ENCODE measurements at regions not wholly inside any gene's neighbourhood (a gene's known extent, or its start where the extent isn't known, plus 50 kb on each side); places are given as distances from the start of the nearest gene placed in this dataset.

DNA sequence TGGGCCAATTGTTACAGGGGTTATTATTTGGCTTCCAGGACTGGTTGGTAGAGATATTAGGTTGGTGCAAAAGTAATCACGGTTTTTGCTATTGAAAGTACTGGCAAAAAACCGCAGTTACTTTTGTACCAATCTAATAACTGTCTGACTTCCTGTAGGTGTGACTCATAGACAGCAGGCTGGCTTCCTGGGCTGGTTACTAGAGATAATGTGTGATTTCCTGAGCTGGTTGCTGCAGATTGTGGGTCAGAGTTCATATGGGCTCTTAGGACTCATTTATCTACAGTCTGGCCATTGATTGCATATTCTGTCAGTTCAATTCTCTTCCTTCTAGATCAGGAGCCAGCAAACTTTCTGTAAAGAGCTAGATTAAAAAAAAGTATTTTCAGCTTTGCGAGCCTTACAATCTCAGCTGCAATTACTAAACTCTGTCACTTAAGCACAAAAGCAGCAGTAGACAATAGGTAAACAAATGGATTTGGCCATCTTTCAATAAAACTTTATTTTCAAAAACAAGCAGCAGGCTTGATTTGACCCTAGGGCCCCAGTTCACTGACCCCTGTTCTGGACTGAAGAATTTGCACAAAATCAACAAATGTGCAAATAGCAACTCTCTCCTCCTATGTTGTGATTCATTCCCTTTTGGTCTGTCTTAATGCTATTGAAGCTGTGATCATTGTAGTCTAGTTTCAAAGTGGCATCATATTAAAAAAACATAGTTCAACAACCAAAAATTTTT is 50.8 kb upstream of the BOD1L1 start:
- no peak overlapping the region for H3K9ac ChIP-seq
- H3K4me2 ChIP-seq (ENCODE audit: low read length) = no peak overlapping the region
- no peaks in the 10 kb centered on the region for H3K4me1 ChIP-seq
- no peak overlapping the region for H3K27ac ChIP-seq
- no peak overlapping the region for H2AFZ ChIP-seq
- no peaks in the 10 kb centered on the region for H3K9me3 ChIP-seq (ENCODE audit: control insufficient read depth, low read length)
- no peaks in the 10 kb centered on the region for H3K36me3 ChIP-seq (ENCODE audit: control insufficient read depth, insufficient read depth, low read length)
- TF ChIP-seq, protein P1, sequence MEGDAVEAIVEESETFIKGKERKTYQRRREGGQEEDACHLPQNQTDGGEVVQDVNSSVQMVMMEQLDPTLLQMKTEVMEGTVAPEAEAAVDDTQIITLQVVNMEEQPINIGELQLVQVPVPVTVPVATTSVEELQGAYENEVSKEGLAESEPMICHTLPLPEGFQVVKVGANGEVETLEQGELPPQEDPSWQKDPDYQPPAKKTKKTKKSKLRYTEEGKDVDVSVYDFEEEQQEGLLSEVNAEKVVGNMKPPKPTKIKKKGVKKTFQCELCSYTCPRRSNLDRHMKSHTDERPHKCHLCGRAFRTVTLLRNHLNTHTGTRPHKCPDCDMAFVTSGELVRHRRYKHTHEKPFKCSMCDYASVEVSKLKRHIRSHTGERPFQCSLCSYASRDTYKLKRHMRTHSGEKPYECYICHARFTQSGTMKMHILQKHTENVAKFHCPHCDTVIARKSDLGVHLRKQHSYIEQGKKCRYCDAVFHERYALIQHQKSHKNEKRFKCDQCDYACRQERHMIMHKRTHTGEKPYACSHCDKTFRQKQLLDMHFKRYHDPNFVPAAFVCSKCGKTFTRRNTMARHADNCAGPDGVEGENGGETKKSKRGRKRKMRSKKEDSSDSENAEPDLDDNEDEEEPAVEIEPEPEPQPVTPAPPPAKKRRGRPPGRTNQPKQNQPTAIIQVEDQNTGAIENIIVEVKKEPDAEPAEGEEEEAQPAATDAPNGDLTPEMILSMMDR (IDR thresholded peaks at IDR 0.05) = no peak
- no peaks in the 10 kb centered on the region for H3K79me2 ChIP-seq
- no peaks in the 10 kb centered on the region for H3K27me3 ChIP-seq (ENCODE audit: control insufficient read depth, insufficient read depth, low read length)
- H3K4me3 ChIP-seq (ENCODE audit: low read depth, low read length) = no peak overlapping the region

DNA sequence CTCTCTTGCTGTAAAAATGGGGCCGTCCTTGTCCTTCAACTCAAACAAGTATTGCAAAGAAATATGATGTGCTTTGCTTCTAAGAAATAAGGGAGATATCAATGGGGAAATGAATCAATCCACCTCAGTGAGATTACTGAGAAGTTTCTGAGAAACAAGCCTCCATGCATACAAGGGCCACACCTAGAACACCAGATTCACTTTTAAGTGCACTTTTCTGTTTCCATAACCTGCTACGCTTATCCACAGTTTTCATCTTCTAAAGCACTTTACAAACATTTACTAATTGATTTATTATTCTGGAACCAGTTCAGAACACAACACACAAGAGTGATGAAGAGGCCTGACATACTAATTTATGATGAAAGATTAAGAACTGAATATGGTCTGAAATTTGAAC is 54.0 kb upstream of the BOD1L1 start:
- Histone ChIP-seq H3K4me2 (ENCODE audit: low read length) (no peak overlapping the region), H3K9ac (no peak overlapping the region), H3K4me3 (ENCODE audit: low read depth, low read length) (no peak overlapping the region), H3K27me3 (ENCODE audit: control insufficient read depth, insufficient read depth, low read length) (no peaks in the 10 kb centered on the region), H3K4me1 (no peaks in the 10 kb centered on the region), H3K27ac (no peak overlapping the region), H2AFZ (peak overlapping the region; percentile 28), H3K9me3 (ENCODE audit: control insufficient read depth, low read length) (no peaks in the 10 kb centered on the region), H3K79me2 (no peaks in the 10 kb centered on the region), H3K36me3 (ENCODE audit: control insufficient read depth, insufficient read depth, low read length) (no peaks in the 10 kb centered on the region)
- TF ChIP-seq, protein P1 (IDR thresholded peaks at IDR 0.05) = no peak

DNA sequence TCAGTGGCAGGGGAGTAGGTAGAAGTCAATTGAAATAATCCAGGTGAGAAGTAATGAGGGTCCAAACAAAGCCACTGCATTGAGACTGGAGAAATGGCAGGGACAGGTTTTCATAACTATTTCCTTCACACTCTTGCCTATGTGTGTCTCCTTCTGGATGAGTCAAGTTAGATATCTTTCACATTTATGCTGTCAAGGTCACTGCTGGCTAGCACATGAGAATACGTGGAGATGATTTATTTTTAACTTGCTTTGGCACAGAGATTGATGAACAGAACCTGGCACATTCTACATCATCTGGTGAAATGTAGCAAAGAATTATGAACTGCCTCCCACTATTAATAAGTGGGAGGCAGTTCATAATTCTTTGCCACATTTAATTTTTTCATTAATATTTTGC is 66.7 kb upstream of the BOD1L1 start:
- Histone ChIP-seq H3K4me1 (peaks cover 2% of the 10 kb centered on the region), H3K4me2 (ENCODE audit: low read length) (no peak overlapping the region), H3K27me3 (ENCODE audit: control insufficient read depth, insufficient read depth, low read length) (no peaks in the 10 kb centered on the region), H3K36me3 (ENCODE audit: control insufficient read depth, insufficient read depth, low read length) (no peaks in the 10 kb centered on the region), H3K9ac (no peak overlapping the region), H2AFZ (peak overlapping the region; percentile 38), H3K4me3 (ENCODE audit: low read depth, low read length) (no peak overlapping the region), H3K27ac (peak overlapping the region; percentile 44), H3K9me3 (ENCODE audit: control insufficient read depth, low read length) (no peaks in the 10 kb centered on the region), H3K79me2 (no peaks in the 10 kb centered on the region)
- TF ChIP-seq, protein P1 (IDR thresholded peaks at IDR 0.05) = no peak

DNA sequence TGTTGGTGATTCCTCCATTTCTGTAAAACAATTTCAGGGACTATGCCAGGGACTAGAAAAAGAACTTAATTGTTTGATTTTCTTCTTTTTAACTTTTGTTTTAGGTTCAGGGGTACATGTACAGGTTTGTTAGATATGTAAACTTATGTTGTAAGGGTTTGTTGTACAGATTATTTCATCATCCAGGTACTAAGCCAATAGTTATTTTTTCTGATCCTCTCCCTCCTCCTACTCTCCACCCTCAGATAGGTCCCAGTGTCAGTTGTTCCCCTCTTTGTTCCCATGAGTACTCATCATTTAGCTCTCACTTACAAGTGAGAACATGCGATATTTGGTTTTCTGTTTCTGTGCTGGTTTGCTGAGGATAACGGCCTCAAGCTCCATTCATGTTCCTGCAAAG is 70.8 kb upstream of the BOD1L1 start:
- Histone ChIP-seq H2AFZ (no peak overlapping the region), H3K4me2 (ENCODE audit: low read length) (no peak overlapping the region), H3K4me3 (ENCODE audit: low read depth, low read length) (no peak overlapping the region), H3K79me2 (no peaks in the 10 kb centered on the region), H3K9me3 (ENCODE audit: control insufficient read depth, low read length) (peaks cover 3% of the 10 kb centered on the region), H3K9ac (no peak overlapping the region), H3K36me3 (ENCODE audit: control insufficient read depth, insufficient read depth, low read length) (no peaks in the 10 kb centered on the region), H3K4me1 (peaks cover 2% of the 10 kb centered on the region), H3K27ac (no peak overlapping the region), H3K27me3 (ENCODE audit: control insufficient read depth, insufficient read depth, low read length) (no peaks in the 10 kb centered on the region)
- TF ChIP-seq, protein P1 (IDR thresholded peaks at IDR 0.05) = no peak
